ENCODE measurements at regions not wholly inside any gene's neighbourhood (a gene's known extent, or its start where the extent isn't known, plus 50 kb on each side); places are given as distances from the start of the nearest gene placed in this dataset.

DNA sequence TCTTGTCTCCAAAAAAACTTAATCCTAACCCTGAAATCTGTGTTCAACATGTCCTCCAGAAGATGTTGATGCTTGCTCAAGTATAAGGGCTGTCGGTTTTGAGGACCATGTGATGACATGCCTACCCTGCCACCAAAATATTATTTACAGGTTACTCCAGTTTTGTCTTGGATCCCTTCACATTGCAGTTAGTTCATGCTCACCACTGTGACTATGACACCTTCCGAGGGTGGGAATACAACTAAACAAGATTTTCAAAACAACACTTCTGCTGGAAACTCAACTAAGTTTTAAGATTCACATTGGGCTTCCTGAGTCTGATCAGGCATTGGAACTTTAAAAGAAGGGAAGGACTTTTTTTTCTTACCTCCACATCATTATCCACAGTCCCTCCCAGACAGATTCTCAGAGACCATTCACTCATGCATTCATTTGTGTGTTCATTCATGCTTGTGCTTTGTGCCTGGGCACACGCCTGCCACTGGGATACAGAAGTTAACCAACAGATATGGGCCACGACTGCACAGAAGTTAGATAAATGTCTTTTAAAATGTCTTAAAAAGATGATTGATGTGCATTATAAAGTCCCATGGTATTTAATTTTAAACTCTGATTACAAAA, 118.7 kb upstream of the GJE1 start:
- peaks cover 36% of the 10 kb centered on the region for H3K4me1 Mint-ChIP-seq (ENCODE audit: low read depth, unreplicated experiment)
- peaks cover 8% of the 10 kb centered on the region for H3K9me3 Mint-ChIP-seq (ENCODE audit: unreplicated experiment)
- no peak overlapping the region for H3K4me3 ChIP-seq (ENCODE audit: low read depth, low read length)
- BruUV-seq (replicated peaks) = no TSS peak
- ChIA-PET POLR2A (no interaction called here), CTCF (no interaction called here)
- intact Hi-C loops (cut with micrococcal nuclease; ENCODE audit: unreplicated experiment) = no loop called here
- H3K27me3 ChIP-seq (replicated peaks; ENCODE audit: control insufficient read depth, insufficient read depth, low read length) = no peaks in the 10 kb centered on the region
- no peak for TF ChIP-seq CTCF (IDR thresholded peaks at IDR 0.05; ENCODE audit: insufficient read depth in 1 of 2, low read depth in 1 of 2, low read length in 1 of 2, severe bottlenecking in 1 of 2, unreplicated experiment in 1 of 2)
- H3K36me3 ChIP-seq (ENCODE audit: control insufficient read depth, insufficient read depth, low read length) = no peaks in the 10 kb centered on the region
- no peaks in the 10 kb centered on the region for H3K36me3 Mint-ChIP-seq (ENCODE audit: insufficient read depth, unreplicated experiment)
- no peaks in the 10 kb centered on the region for H3K9me3 ChIP-seq
- H3K4me1 ChIP-seq = peaks cover 35% of the 10 kb centered on the region
- H3K4me3 Mint-ChIP-seq (ENCODE audit: unreplicated experiment) = no peak overlapping the region
- H3K27me3 Mint-ChIP-seq (ENCODE audit: insufficient read depth, unreplicated experiment) = no peaks in the 10 kb centered on the region
- no peak overlapping the region for H3K27ac Mint-ChIP-seq (ENCODE audit: unreplicated experiment)
- DNase-seq = no peak

- no TSS peak for BruUV-seq (replicated peaks)
Observed at GRCh38 chr6:142013287-142013686, 119.4 kb upstream of the GJE1 start.

DNA sequence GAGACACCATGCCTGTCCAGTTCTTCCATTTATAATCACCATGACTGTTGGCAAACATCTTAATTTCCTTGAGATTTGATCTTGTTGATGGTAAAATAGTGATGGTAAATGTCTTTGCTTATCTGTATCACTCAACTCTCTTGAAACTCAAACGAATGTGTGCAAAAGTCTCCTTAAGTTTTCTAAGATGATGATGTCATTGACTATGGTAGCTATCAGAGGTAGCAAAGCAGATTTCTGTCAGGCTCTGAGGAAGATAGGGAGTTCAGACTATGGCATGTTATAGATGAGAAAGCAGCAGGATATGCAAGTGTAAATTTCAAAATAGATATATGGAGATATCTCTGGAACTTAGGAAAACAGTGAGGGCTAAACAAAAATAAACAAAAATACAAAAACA, 121.0 kb upstream of the GJE1 start:
- Mint-ChIP-seq H3K27ac (ENCODE audit: unreplicated experiment) (no peak overlapping the region), H3K9me3 (ENCODE audit: unreplicated experiment) (no peaks in the 10 kb centered on the region), H3K4me3 (ENCODE audit: unreplicated experiment) (no peak overlapping the region), H3K36me3 (ENCODE audit: insufficient read depth, unreplicated experiment) (no peaks in the 10 kb centered on the region), H3K4me1 (ENCODE audit: low read depth, unreplicated experiment) (peaks cover 39% of the 10 kb centered on the region), H3K27me3 (ENCODE audit: insufficient read depth, unreplicated experiment) (no peaks in the 10 kb centered on the region)
- DNase-seq = no peak
- H3K27me3 ChIP-seq (replicated peaks; ENCODE audit: control insufficient read depth, insufficient read depth, low read length) = no peaks in the 10 kb centered on the region
- H3K4me1 ChIP-seq = peaks cover 38% of the 10 kb centered on the region
- POLR2A ChIA-PET = no interaction called here
- TF ChIP-seq CTCF (IDR thresholded peaks at IDR 0.05; ENCODE audit: insufficient read depth in 1 of 2, low read depth in 1 of 2, low read length in 1 of 2, severe bottlenecking in 1 of 2, unreplicated experiment in 1 of 2) = no peak
- no peaks in the 10 kb centered on the region for H3K9me3 ChIP-seq
- H3K36me3 ChIP-seq (ENCODE audit: control insufficient read depth, insufficient read depth, low read length) = no peaks in the 10 kb centered on the region
- intact Hi-C loops (cut with micrococcal nuclease; ENCODE audit: unreplicated experiment) = no loop called here
- no peak overlapping the region for H3K4me3 ChIP-seq (ENCODE audit: low read depth, low read length)
- BruUV-seq (replicated peaks) = no TSS peak
- CTCF ChIA-PET = no interaction called here

More at GRCh38 chr6:142013287-142013686, 119.4 kb upstream of the GJE1 start:
- Mint-ChIP-seq H3K9me3 (ENCODE audit: unreplicated experiment) (peaks cover 1% of the 10 kb centered on the region), H3K4me3 (ENCODE audit: unreplicated experiment) (no peak overlapping the region), H3K36me3 (ENCODE audit: insufficient read depth, unreplicated experiment) (no peaks in the 10 kb centered on the region), H3K4me1 (ENCODE audit: low read depth, unreplicated experiment) (peaks cover 39% of the 10 kb centered on the region), H3K27me3 (ENCODE audit: insufficient read depth, unreplicated experiment) (no peaks in the 10 kb centered on the region), H3K27ac (ENCODE audit: unreplicated experiment) (no peak overlapping the region)
- intact Hi-C loops (cut with micrococcal nuclease; ENCODE audit: unreplicated experiment) = no loop called here
- no peaks in the 10 kb centered on the region for H3K9me3 ChIP-seq
- POLR2A ChIA-PET = no interaction called here
- no peak for TF ChIP-seq CTCF (IDR thresholded peaks at IDR 0.05; ENCODE audit: insufficient read depth in 1 of 2, low read depth in 1 of 2, low read length in 1 of 2, severe bottlenecking in 1 of 2, unreplicated experiment in 1 of 2)
- DNase-seq = no peak
- H3K4me1 ChIP-seq = peaks cover 38% of the 10 kb centered on the region
- no peak overlapping the region for H3K4me3 ChIP-seq (ENCODE audit: low read depth, low read length)
- H3K27me3 ChIP-seq (replicated peaks; ENCODE audit: control insufficient read depth, insufficient read depth, low read length) = no peaks in the 10 kb centered on the region
- H3K36me3 ChIP-seq (ENCODE audit: control insufficient read depth, insufficient read depth, low read length) = no peaks in the 10 kb centered on the region
- CTCF ChIA-PET = no interaction called here
